PFSK-1 (cell line): ENCODE measurements at regions not wholly inside any gene's neighbourhood (a gene's known extent, or its start where the extent isn't known, plus 50 kb on each side); places are given as distances from the start of the nearest gene placed in this dataset.

Experiments used
- FOXP2 ChIP-seq: optimal IDR thresholded peaks from 2 replicates; pipeline ENCODE3; 2011; ENCODE audit warnings: borderline replicate concordance, control low read depth, inconsistent platforms; ENCODE audit not compliant: insufficient read depth; ENCODE audit errors: extremely low read length, extremely low read depth
- POLR2AphosphoS5 ChIP-seq: IDR thresholded peaks from 2 replicates; pipeline ENCODE4 v1.6.1; 2012; ENCODE audit warnings: low read depth, mild to moderate bottlenecking, control low read depth, low read length, moderate library complexity
- REST ChIP-seq, 2 experiments: IDR thresholded peaks; 2 replicates each; pipeline versions ENCODE4 v1.6.1 to v1.8.0; 2011 to 2012; ENCODE audit warnings: low read depth in 2 of 2, low read length in 2 of 2, control low read depth in 1 of 2, inconsistent platforms in 1 of 2, mild to moderate bottlenecking in 1 of 2, moderate library complexity in 1 of 2; ENCODE audit not compliant: insufficient read depth in 1 of 2
- SIN3A ChIP-seq: IDR thresholded peaks from 2 replicates; pipeline ENCODE4 v1.6.1; 2012; ENCODE audit warnings: mild to moderate bottlenecking, low read length, moderate library complexity, borderline replicate concordance; ENCODE audit not compliant: insufficient read depth
- TAF1 ChIP-seq: IDR thresholded peaks from 2 replicates; pipeline ENCODE4 v1.6.1; 2012; ENCODE audit warnings: low read length, control low read depth, borderline replicate concordance; ENCODE audit not compliant: insufficient read depth

- peak; percentile 54 to 86; a peak in 3 of 4 replicates for TF ChIP-seq REST (IDR thresholded peaks at IDR 0.05; ENCODE audit: insufficient read depth in 1 of 2, low read depth in 2 of 2, low read length in 2 of 2)
- no peak for TF ChIP-seq TAF1
- no peak for TF ChIP-seq POLR2AphosphoS5
- no peak for TF ChIP-seq FOXP2
- peak; percentile 84; the same call in 1 of the 2 replicates for TF ChIP-seq SIN3A
Measured at GRCh38 chr11:122267602-122268001, 151.6 kb upstream of the BLID start.

DNA sequence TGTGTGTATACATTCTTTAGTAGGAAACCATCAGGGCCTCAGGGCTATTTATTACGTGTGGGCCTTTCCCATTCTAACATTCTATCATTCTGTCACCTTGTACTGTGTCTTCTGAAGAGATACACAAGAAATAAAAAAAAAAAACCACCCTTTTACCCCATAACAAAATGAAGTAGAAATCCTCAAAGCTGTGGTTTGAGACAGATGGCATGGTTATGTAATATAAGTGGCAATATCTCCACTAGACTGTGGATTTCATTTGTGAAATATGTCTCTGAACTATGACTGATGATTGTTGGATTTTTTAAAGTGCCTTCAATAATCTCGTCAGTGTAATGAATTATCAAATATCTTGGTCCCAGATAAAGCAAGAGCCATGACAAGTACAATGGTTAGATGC is 150.0 kb upstream of the BLID start:
- TF ChIP-seq SIN3A (no peak), FOXP2 (no peak), REST (IDR thresholded peaks at IDR 0.05; ENCODE audit: insufficient read depth in 1 of 2, low read depth in 2 of 2, low read length in 2 of 2) (no peak), TAF1 (no peak), POLR2AphosphoS5 (no peak)

DNA sequence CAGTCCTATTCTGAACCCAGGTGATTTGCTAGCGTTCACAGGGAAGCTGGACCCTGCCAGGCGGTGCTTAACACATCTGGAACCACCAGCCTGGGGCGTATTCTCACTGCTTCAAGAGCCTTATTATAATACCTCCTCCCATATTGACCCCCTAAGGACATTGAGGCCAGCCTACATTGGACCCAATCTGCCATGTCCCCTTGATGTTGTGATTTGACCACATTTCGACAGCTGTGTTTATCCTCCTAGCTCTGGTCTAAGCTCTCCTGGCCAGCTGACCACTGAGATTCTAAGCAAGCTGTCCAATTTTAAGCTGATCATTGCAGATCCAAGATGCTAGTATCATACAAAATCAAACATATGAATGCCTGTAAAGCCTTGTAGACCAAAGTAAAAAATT is 148.1 kb upstream of the BLID start:
- no peak for TF ChIP-seq REST (IDR thresholded peaks at IDR 0.05; ENCODE audit: insufficient read depth in 1 of 2, low read depth in 2 of 2, low read length in 2 of 2)
- TF ChIP-seq POLR2AphosphoS5: no peak
- TF ChIP-seq TAF1: no peak
- TF ChIP-seq SIN3A: no peak
- TF ChIP-seq FOXP2: no peak

GRCh38 chr11:122261546-122261945 is 145.5 kb upstream of the BLID start:
- TF ChIP-seq POLR2AphosphoS5 (no peak), SIN3A (no peak), TAF1 (no peak), REST (IDR thresholded peaks at IDR 0.05; ENCODE audit: insufficient read depth in 1 of 2, low read depth in 2 of 2, low read length in 2 of 2) (no peak), FOXP2 (no peak)

- TF ChIP-seq TAF1 (no peak), POLR2AphosphoS5 (no peak), REST (IDR thresholded peaks at IDR 0.05; ENCODE audit: insufficient read depth in 1 of 2, low read depth in 2 of 2, low read length in 2 of 2) (peak in 1 of 2 experiments; percentile 82; a peak in 2 of 4 replicates), FOXP2 (no peak)
Measured at GRCh38 chr11:122259195-122259821, 143.3 kb upstream of the BLID start.
